Neural cell (in vitro differentiated cells): ENCODE measurements at regions not wholly inside any gene's neighbourhood (a gene's known extent, or its start where the extent isn't known, plus 50 kb on each side); places are given as distances from the start of the nearest gene placed in this dataset.

Source experiments
- H2AFZ ChIP-seq: fragments of 200-600, 300-800 bp; sonication (generic), shearing (Covaris generic); 2 replicates; pipeline ENCODE4 v1.6.0; 2014; ENCODE audit warnings: low read depth, mild to moderate bottlenecking, antibody characterized with exemption, low read length, moderate library complexity
- H3F3A ChIP-seq: fragments of 200-600 bp; shearing (Covaris generic); 2 replicates; pipeline ENCODE4 v1.6.1; 2016; ENCODE audit warnings: mild to moderate bottlenecking, moderate library complexity, mixed read lengths, antibody characterized with exemption, low read length; ENCODE audit not compliant: insufficient read depth, poor library complexity, severe bottlenecking
- H3K27ac ChIP-seq: fragments of 200-600, 300-800 bp; sonication (generic), shearing (Covaris generic); 2 replicates; pipeline ENCODE4 v1.5.1; 2014; ENCODE audit warnings: mild to moderate bottlenecking, low read length, moderate library complexity
- H3K27me3 ChIP-seq: fragments of 300-800, 200-600 bp; sonication (generic), shearing (Covaris generic); 2 replicates; pipeline ENCODE4 v1.6.0; 2014; ENCODE audit warnings: mild to moderate bottlenecking, low read depth, low read length, moderate library complexity; ENCODE audit not compliant: insufficient read depth
- H3K36me3 ChIP-seq: fragments of 300-800, 200-600 bp; sonication (generic), shearing (Covaris generic); 2 replicates; pipeline ENCODE4 v1.5.1; 2014; ENCODE audit warnings: mild to moderate bottlenecking, antibody characterized with exemption, low read length, moderate library complexity; ENCODE audit not compliant: insufficient read depth
- H3K4me2 ChIP-seq: fragments of 300-800, 200-600 bp; sonication (generic), shearing (Covaris generic); 2 replicates; pipeline ENCODE4 v1.6.0; 2014; ENCODE audit warnings: mild to moderate bottlenecking, low read length
- H3K4me3 ChIP-seq: fragments of 300-800, 200-600 bp; sonication (generic), shearing (Covaris generic); 2 replicates; pipeline ENCODE4 v1.5.1; 2014; ENCODE audit warnings: mild to moderate bottlenecking, low read length, moderate library complexity
- H3K79me2 ChIP-seq: fragments of 200-600 bp; shearing (Covaris generic); replicated peaks from 2 replicates; pipeline ENCODE4 v1.6.0; 2014; ENCODE audit warnings: mild to moderate bottlenecking, low read length, moderate library complexity; ENCODE audit not compliant: insufficient read depth
- H3K9ac ChIP-seq: fragments of 300-800, 200-600 bp; sonication (generic), shearing (Covaris generic); 2 replicates; pipeline ENCODE4 v1.6.1; 2016; ENCODE audit warnings: mild to moderate bottlenecking, low read length, mixed read lengths
- H3K9me2 ChIP-seq: fragments of 200-600 bp; shearing (Covaris generic); 2 replicates; pipeline ENCODE4 v1.6.1; 2016; ENCODE audit warnings: mild to moderate bottlenecking, low read length, mixed read lengths; ENCODE audit not compliant: insufficient read depth
- H3K9me3 ChIP-seq: fragments of 200-600, 300-800 bp; sonication (generic), shearing (Covaris generic); 2 replicates; pipeline ENCODE4 v1.6.1; 2016; ENCODE audit warnings: mild to moderate bottlenecking, mixed run types, low read length, moderate library complexity, mixed read lengths
- H4K20me1 ChIP-seq: fragments of 200-600 bp; shearing (Covaris generic); 2 replicates; pipeline ENCODE4 v1.6.1; 2016; ENCODE audit warnings: mild to moderate bottlenecking, mixed run types; ENCODE audit not compliant: insufficient read depth
- CTCF ChIP-seq: fragments of 450-650 bp; IDR thresholded peaks from 2 replicates; pipeline ENCODE4 v1.5.1; 2014; ENCODE audit warnings: antibody characterized with exemption, mild to moderate bottlenecking, moderate library complexity; ENCODE audit not compliant: poor library complexity, severe bottlenecking
- EP300 ChIP-seq: fragments of 450-650 bp; conservative IDR thresholded peaks from 2 replicates; pipeline ENCODE4 v1.6.1; 2014; ENCODE audit warnings: antibody characterized with exemption, mild to moderate bottlenecking, moderate library complexity; ENCODE audit not compliant: poor library complexity, severe bottlenecking
- EZH2 ChIP-seq: fragments of 200-600, 300-800 bp; shearing (Covaris generic), sonication (generic); IDR thresholded peaks from 2 replicates; pipeline ENCODE4 v1.6.1; 2014; ENCODE audit warnings: antibody characterized with exemption, low read length, borderline replicate concordance, mild to moderate bottlenecking; ENCODE audit not compliant: insufficient read depth, poor library complexity, severe bottlenecking
- MXI1 ChIP-seq: fragments of 450-650 bp; conservative IDR thresholded peaks from 2 replicates; pipeline ENCODE4 v1.6.1; 2014; ENCODE audit warnings: antibody characterized with exemption, mild to moderate bottlenecking; ENCODE audit not compliant: poor library complexity, severe bottlenecking
- POLR2AphosphoS5 ChIP-seq: IDR thresholded peaks from 2 replicates; pipeline ENCODE4 v1.6.1; 2012
- RAD21 ChIP-seq: fragments of 450-650 bp; conservative IDR thresholded peaks from 2 replicates; pipeline ENCODE4 v1.6.1; 2014; ENCODE audit warnings: antibody characterized with exemption, mild to moderate bottlenecking, moderate library complexity
- REST ChIP-seq: IDR thresholded peaks from 2 replicates; pipeline ENCODE4 v1.6.1; 2012; ENCODE audit warnings: borderline replicate concordance
- TAF1 ChIP-seq: IDR thresholded peaks from 2 replicates; pipeline ENCODE4 v1.6.1; 2012; ENCODE audit warnings: low read depth

- Histone ChIP-seq H3K9me2 (no peaks in the 10 kb centered on the region), H3K4me2 (no peak overlapping the region), H3K9me3 (no peaks in the 10 kb centered on the region), H3K4me3 (no peak overlapping the region), H3K9ac (no peak overlapping the region), H3F3A (no peaks in the 10 kb centered on the region), H3K36me3 (no peaks in the 10 kb centered on the region), H3K27ac (no peak overlapping the region), H4K20me1 (no peaks in the 10 kb centered on the region), H2AFZ (no peak overlapping the region), H3K79me2 (no peaks in the 10 kb centered on the region), H3K27me3 (no peaks in the 10 kb centered on the region)
- TF ChIP-seq RAD21 (no peak), REST (no peak), POLR2AphosphoS5 (no peak)
Measured at GRCh38 chr3:162183440-162183839, 686.8 kb downstream of the OTOL1 start.

- TF ChIP-seq POLR2AphosphoS5: no peak
- no peak for TF ChIP-seq RAD21
- no peak for TF ChIP-seq CTCF
- peak; percentile 54 for TF ChIP-seq EP300
- Histone ChIP-seq H3K27me3 (no peaks in the 10 kb centered on the region), H3K79me2 (no peaks in the 10 kb centered on the region)
Measured at GRCh38 chr3:162192340-162193029, 695.9 kb downstream of the OTOL1 start.

GRCh38 chr3:162193148-162194095 is 696.8 kb downstream of the OTOL1 start:
- H3K36me3 ChIP-seq: no peaks in the 10 kb centered on the region
- no peaks in the 10 kb centered on the region for H3K79me2 ChIP-seq
- TF ChIP-seq EZH2 (no peak), EP300 (no peak), RAD21 (no peak), TAF1 (no peak), POLR2AphosphoS5 (no peak), MXI1 (no peak), CTCF (no peak), REST (no peak)
- H3K9me2 ChIP-seq: no peaks in the 10 kb centered on the region
- H3K27me3 ChIP-seq: no peaks in the 10 kb centered on the region
- H3K4me3 ChIP-seq: no peak overlapping the region
- H3F3A ChIP-seq: no peaks in the 10 kb centered on the region
- no peaks in the 10 kb centered on the region for H4K20me1 ChIP-seq
- no peak overlapping the region for H3K9ac ChIP-seq
- H3K9me3 ChIP-seq: peaks cover 4% of the 10 kb centered on the region
- H3K4me2 ChIP-seq: no peak overlapping the region
- H3K27ac ChIP-seq: no peak overlapping the region
- H2AFZ ChIP-seq: no peak overlapping the region

More at GRCh38 chr3:162192340-162193029, 695.9 kb downstream of the OTOL1 start:
- H2AFZ ChIP-seq: no peak overlapping the region
- no peaks in the 10 kb centered on the region for H3K36me3 ChIP-seq
- H3K27ac ChIP-seq: no peak overlapping the region
- H3F3A ChIP-seq: no peaks in the 10 kb centered on the region
- H4K20me1 ChIP-seq: no peaks in the 10 kb centered on the region
- H3K9me3 ChIP-seq: peaks cover 4% of the 10 kb centered on the region
- no peaks in the 10 kb centered on the region for H3K9me2 ChIP-seq
- H3K4me2 ChIP-seq: no peak overlapping the region
- H3K4me3 ChIP-seq: no peak overlapping the region
- H3K9ac ChIP-seq: no peak overlapping the region
